ENCODE measurements at regions not wholly inside any gene's neighbourhood (a gene's known extent, or its start where the extent isn't known, plus 50 kb on each side); places are given as distances from the start of the nearest gene placed in this dataset.

DNA sequence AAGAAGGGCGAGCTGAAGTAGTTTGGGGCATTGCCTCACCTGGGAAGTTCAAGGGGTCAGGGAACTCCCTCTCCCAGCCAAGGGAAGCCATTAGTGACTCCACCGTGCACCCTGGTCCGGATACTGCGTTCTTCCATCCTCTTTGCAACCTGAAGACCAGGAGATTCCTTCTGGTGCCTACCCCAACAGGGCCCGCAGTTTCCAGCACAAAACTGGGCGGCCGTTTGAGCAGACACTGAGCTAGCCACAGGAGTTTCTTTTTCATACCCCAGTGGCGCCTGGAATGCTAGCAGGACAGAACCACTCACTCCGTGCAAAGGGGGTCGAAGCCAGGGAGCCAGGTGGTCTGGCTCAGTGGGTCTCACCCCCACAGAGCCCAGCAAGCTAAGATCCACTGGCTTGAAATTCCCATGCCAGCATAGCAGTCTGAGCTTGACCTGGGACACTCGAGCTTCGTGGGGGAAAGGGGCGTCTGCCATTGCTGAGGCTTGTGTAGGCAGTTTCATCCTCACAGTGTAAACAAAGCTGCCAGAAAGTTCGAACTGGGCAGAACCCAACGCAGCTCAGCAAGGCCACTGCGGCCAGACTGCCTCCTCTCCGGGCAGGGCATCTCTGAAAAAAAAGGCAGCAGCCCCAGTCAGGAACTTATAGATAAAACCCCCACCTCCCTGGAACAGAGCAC, 1039.4 kb upstream of the IGFBP7 start:
- ATAC-seq = no peak
- CTCF ChIA-PET = no interaction called here

GRCh38 chr4:58144721-58145120, 1034.5 kb upstream of the IGFBP7 start:
- ATAC-seq = no peak
- H3K4me1 Mint-ChIP-seq = no peaks in the 10 kb centered on the region
- CTCF ChIA-PET = no interaction called here
- no peaks in the 10 kb centered on the region for H3K36me3 Mint-ChIP-seq
- no peak for DNase-seq
- no peak overlapping the region for H3K4me3 Mint-ChIP-seq
- no peaks in the 10 kb centered on the region for H3K27me3 Mint-ChIP-seq
- H3K27ac Mint-ChIP-seq = no peak overlapping the region
- H3K9me3 Mint-ChIP-seq (ENCODE audit: low read depth) = peaks cover 13% of the 10 kb centered on the region

More for the DNA sequence above, 1039.4 kb upstream of the IGFBP7 start:
- H3K36me3 Mint-ChIP-seq = no peaks in the 10 kb centered on the region
- no peak for DNase-seq
- H3K27me3 Mint-ChIP-seq = no peaks in the 10 kb centered on the region
- H3K4me1 Mint-ChIP-seq = no peaks in the 10 kb centered on the region
- H3K4me3 Mint-ChIP-seq = no peak overlapping the region
- no peak overlapping the region for H3K27ac Mint-ChIP-seq
- H3K9me3 Mint-ChIP-seq (ENCODE audit: low read depth) = peaks cover 4% of the 10 kb centered on the region

- Mint-ChIP-seq H3K9me3 (ENCODE audit: low read depth) (peaks cover 13% of the 10 kb centered on the region), H3K27me3 (no peaks in the 10 kb centered on the region), H3K36me3 (no peaks in the 10 kb centered on the region), H3K4me3 (no peak overlapping the region), H3K27ac (no peak overlapping the region), H3K4me1 (no peaks in the 10 kb centered on the region)
- ATAC-seq = no peak
- CTCF ChIA-PET = no interaction called here
- no peak for DNase-seq
These were observed 1028.8 kb upstream of the IGFBP7 start for GRCh38 chr4:58138786-58139668.

DNA sequence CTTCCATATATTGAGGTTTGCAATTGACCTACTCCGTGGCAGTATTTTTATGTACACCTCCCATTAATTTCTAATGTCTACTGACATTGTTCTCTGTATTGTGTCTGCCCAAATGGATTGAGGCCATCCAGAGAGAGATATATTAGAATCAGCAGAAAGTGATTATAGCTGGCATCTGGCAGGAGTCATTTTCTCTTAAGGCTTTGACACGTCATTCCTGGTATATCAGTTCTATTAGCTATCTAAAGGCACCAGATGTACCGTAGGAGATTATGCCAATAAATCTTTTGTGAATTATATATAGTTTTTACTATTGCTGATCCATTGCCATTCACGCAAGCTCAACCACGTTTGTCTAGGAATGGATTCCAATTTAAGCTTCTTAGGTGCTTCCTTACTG, 1026.4 kb upstream of the IGFBP7 start:
- no peak overlapping the region for H3K27ac Mint-ChIP-seq
- no peak for DNase-seq
- CTCF ChIA-PET = no interaction called here
- no peaks in the 10 kb centered on the region for H3K27me3 Mint-ChIP-seq
- no peaks in the 10 kb centered on the region for H3K4me1 Mint-ChIP-seq
- peaks cover 4% of the 10 kb centered on the region for H3K9me3 Mint-ChIP-seq (ENCODE audit: low read depth)
- H3K4me3 Mint-ChIP-seq = no peak overlapping the region
- H3K36me3 Mint-ChIP-seq = no peaks in the 10 kb centered on the region
- ATAC-seq = no peak

- DNase-seq (no peak), ATAC-seq (no peak)
- CTCF ChIA-PET = no interaction called here
- Mint-ChIP-seq H3K9me3 (ENCODE audit: low read depth) (peaks cover 3% of the 10 kb centered on the region), H3K27ac (no peak overlapping the region), H3K36me3 (no peaks in the 10 kb centered on the region), H3K27me3 (no peaks in the 10 kb centered on the region), H3K4me3 (no peak overlapping the region), H3K4me1 (no peaks in the 10 kb centered on the region)
These were observed 1017.5 kb upstream of the IGFBP7 start for GRCh38 chr4:58127680-58128079.

GRCh38 chr4:58119298-58119697, 1009.1 kb upstream of the IGFBP7 start:
- DNase-seq (no peak), ATAC-seq (no peak)
- no peaks in the 10 kb centered on the region for H3K27me3 Mint-ChIP-seq
- H3K9me3 Mint-ChIP-seq (ENCODE audit: low read depth) = peaks cover 7% of the 10 kb centered on the region
- H3K4me1 Mint-ChIP-seq = no peaks in the 10 kb centered on the region
- H3K4me3 Mint-ChIP-seq = no peak overlapping the region
- H3K36me3 Mint-ChIP-seq = no peaks in the 10 kb centered on the region
- CTCF ChIA-PET = no interaction called here
- no peak overlapping the region for H3K27ac Mint-ChIP-seq

- Mint-ChIP-seq H3K4me3 (no peak overlapping the region), H3K27me3 (no peaks in the 10 kb centered on the region), H3K9me3 (ENCODE audit: low read depth) (peaks cover 12% of the 10 kb centered on the region), H3K27ac (no peak overlapping the region), H3K4me1 (no peaks in the 10 kb centered on the region), H3K36me3 (no peaks in the 10 kb centered on the region)
- CTCF ChIA-PET = no interaction called here
- no peak for DNase-seq
- ATAC-seq = no peak
These were observed 1002.9 kb upstream of the IGFBP7 start for GRCh38 chr4:58113126-58113525.

DNA sequence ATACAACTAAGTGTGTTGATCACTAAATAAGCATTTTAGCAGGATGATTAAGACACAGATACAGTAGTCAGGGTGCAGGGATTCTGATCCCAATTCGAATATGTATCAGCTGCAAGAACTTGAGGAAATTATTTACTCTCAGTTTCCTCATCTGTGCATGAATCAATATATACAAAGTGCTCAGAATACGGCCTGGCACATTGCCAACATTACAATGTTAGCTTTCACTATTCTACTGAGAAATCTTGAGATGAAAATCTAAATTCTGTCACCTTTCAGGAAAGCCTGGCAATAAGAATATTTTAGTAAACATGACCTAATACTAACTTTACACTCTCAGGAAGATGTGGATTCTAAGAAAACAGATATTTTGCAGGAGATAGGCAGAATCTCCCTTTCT, 1001.6 kb upstream of the IGFBP7 start:
- Mint-ChIP-seq H3K27ac (no peak overlapping the region), H3K27me3 (no peaks in the 10 kb centered on the region), H3K4me1 (no peaks in the 10 kb centered on the region), H3K4me3 (no peak overlapping the region), H3K36me3 (no peaks in the 10 kb centered on the region), H3K9me3 (ENCODE audit: low read depth) (peaks cover 12% of the 10 kb centered on the region)
- no peak for DNase-seq
- ATAC-seq = no peak
- CTCF ChIA-PET = no interaction called here

DNA sequence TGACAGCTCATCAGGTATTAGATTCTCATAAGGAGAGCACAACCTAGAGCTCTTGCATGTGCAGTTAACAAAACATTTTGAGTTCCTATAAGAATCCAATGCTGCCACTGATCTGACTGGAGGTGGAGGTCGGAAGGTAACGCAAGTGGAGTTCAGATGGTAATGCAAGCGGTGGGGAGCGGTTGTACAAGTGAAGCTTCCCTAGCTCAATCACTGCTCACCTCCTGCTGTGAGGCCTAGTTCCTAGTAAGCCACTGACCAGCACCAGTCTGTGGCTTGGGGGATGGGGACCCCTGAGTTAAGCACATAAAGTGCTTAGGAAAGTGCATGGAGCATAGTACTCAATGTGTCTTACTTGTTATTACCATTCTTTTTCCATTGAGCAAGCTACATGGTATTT, 983.2 kb upstream of the IGFBP7 start:
- Mint-ChIP-seq H3K9me3 (ENCODE audit: low read depth) (no peaks in the 10 kb centered on the region), H3K27me3 (no peaks in the 10 kb centered on the region), H3K4me1 (no peaks in the 10 kb centered on the region), H3K36me3 (no peaks in the 10 kb centered on the region), H3K4me3 (no peak overlapping the region), H3K27ac (no peak overlapping the region)
- DNase-seq (no peak), ATAC-seq (no peak)
- CTCF ChIA-PET = no interaction called here

GRCh38 chr4:58090539-58090938, 980.4 kb upstream of the IGFBP7 start:
- ATAC-seq (no peak), DNase-seq (no peak)
- H3K4me1 Mint-ChIP-seq = no peaks in the 10 kb centered on the region
- no peaks in the 10 kb centered on the region for H3K27me3 Mint-ChIP-seq
- no peaks in the 10 kb centered on the region for H3K36me3 Mint-ChIP-seq
- CTCF ChIA-PET = no interaction called here
- H3K27ac Mint-ChIP-seq = no peak overlapping the region
- no peaks in the 10 kb centered on the region for H3K9me3 Mint-ChIP-seq (ENCODE audit: low read depth)
- H3K4me3 Mint-ChIP-seq = no peak overlapping the region

DNA sequence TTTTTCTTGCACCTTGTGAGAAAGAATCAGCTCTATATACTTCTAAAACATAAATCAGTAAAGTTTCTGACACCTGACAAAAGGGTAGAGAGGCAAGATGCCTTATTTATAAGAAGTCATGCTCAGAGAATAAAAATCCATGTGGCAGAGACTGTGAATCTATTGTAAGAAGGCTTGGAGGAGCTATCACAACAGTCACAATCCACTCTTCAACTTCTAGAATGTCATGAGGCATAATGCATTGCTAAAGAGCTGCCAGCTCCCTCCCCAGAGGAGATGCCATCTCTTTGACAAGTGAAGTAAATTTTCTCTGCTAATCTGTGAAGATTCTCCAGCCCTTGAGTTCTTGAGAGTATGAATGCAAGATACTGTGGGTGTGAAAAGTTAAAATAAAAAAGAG, 971.2 kb upstream of the IGFBP7 start:
- H3K27ac Mint-ChIP-seq = no peak overlapping the region
- no peaks in the 10 kb centered on the region for H3K36me3 Mint-ChIP-seq
- CTCF ChIA-PET = no interaction called here
- H3K4me3 Mint-ChIP-seq = no peak overlapping the region
- no peaks in the 10 kb centered on the region for H3K27me3 Mint-ChIP-seq
- peaks cover 4% of the 10 kb centered on the region for H3K9me3 Mint-ChIP-seq (ENCODE audit: low read depth)
- DNase-seq = no peak
- no peaks in the 10 kb centered on the region for H3K4me1 Mint-ChIP-seq
- ATAC-seq = no peak

DNA sequence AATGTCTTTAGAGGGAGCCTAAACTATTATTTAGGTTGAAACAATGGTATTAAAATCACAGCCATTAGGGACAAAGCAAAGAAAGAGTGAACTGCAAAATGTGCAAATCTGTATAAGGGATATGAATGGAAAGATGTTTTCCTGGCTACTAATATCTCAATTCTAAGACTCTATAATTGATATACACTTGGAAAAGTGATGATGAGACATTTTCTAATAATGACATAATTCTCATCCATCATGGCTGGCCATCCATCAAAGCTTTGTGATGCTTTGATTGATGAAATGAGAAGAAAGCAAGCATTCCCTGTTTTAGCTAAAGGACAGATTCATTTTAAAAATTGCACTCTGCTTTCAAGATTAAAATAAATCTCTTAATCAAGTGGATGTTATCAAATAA, 965.5 kb upstream of the IGFBP7 start:
- H3K4me3 Mint-ChIP-seq = no peak overlapping the region
- no peaks in the 10 kb centered on the region for H3K4me1 Mint-ChIP-seq
- H3K27ac Mint-ChIP-seq = no peak overlapping the region
- ATAC-seq (no peak), DNase-seq (no peak)
- H3K36me3 Mint-ChIP-seq = no peaks in the 10 kb centered on the region
- CTCF ChIA-PET = no interaction called here
- H3K9me3 Mint-ChIP-seq (ENCODE audit: low read depth) = peaks cover 9% of the 10 kb centered on the region
- H3K27me3 Mint-ChIP-seq = no peaks in the 10 kb centered on the region

- ATAC-seq (no peak), DNase-seq (no peak)
- Mint-ChIP-seq H3K9me3 (ENCODE audit: low read depth) (peaks cover 10% of the 10 kb centered on the region), H3K4me3 (no peak overlapping the region), H3K36me3 (no peaks in the 10 kb centered on the region), H3K27me3 (no peaks in the 10 kb centered on the region), H3K27ac (no peak overlapping the region), H3K4me1 (no peaks in the 10 kb centered on the region)
- CTCF ChIA-PET = no interaction called here
These were observed 964.2 kb upstream of the IGFBP7 start for GRCh38 chr4:58074382-58074781.

DNA sequence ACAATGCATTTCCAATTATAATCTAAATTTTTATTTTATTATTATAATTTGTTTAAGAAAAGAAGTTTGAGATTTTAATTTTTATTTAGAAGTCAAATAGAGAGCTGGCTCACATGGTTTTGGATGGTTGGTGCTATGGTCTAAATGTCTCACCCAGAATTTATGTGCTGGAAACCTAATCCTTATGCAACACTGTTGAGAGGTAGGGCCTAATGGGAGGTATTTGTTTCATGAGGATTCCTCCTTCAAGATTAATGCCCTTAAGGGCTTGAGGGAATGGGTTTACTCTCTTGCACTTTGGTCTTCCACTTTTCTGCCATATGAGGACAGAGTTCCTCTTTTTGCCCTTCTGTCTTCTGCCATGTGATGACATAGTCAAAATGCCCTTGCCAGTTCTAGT, 960.5 kb upstream of the IGFBP7 start:
- Mint-ChIP-seq H3K9me3 (ENCODE audit: low read depth) (peaks cover 7% of the 10 kb centered on the region), H3K27me3 (no peaks in the 10 kb centered on the region), H3K27ac (no peak overlapping the region), H3K36me3 (no peaks in the 10 kb centered on the region), H3K4me3 (no peak overlapping the region), H3K4me1 (no peaks in the 10 kb centered on the region)
- no peak for ATAC-seq
- CTCF ChIA-PET = no interaction called here
- DNase-seq = no peak
